ENCODE measurements at regions not wholly inside any gene's neighbourhood (a gene's known extent, or its start where the extent isn't known, plus 50 kb on each side); places are given as distances from the start of the nearest gene placed in this dataset.

- Mint-ChIP-seq H3K9me3 (no peaks in the 10 kb centered on the region), H3K27ac (no peak overlapping the region), H3K4me3 (no peak overlapping the region), H3K36me3 (no peaks in the 10 kb centered on the region), H3K4me1 (no peaks in the 10 kb centered on the region), H3K27me3 (no peaks in the 10 kb centered on the region)
Observed at GRCh38 chr11:71188073-71188472, 64.3 kb downstream of the SHANK2 start.

GRCh38 chr11:71186806-71187205, 65.6 kb downstream of the SHANK2 start:
- Mint-ChIP-seq H3K36me3 (no peaks in the 10 kb centered on the region), H3K4me3 (no peak overlapping the region), H3K27me3 (no peaks in the 10 kb centered on the region), H3K27ac (no peak overlapping the region), H3K4me1 (no peaks in the 10 kb centered on the region), H3K9me3 (no peaks in the 10 kb centered on the region)

- H3K4me3 Mint-ChIP-seq, result no peak overlapping the region
- H3K36me3 Mint-ChIP-seq, result no peaks in the 10 kb centered on the region
- H3K27me3 Mint-ChIP-seq, result peaks cover 2% of the 10 kb centered on the region
- no peaks in the 10 kb centered on the region for H3K9me3 Mint-ChIP-seq
- no peaks in the 10 kb centered on the region for H3K4me1 Mint-ChIP-seq
- H3K27ac Mint-ChIP-seq, result no peak overlapping the region
Observed at GRCh38 chr11:71185411-71185810, 67.0 kb downstream of the SHANK2 start.

GRCh38 chr11:71184421-71185210, 67.8 kb downstream of the SHANK2 start:
- Mint-ChIP-seq H3K9me3 (no peaks in the 10 kb centered on the region), H3K4me3 (no peak overlapping the region), H3K4me1 (no peaks in the 10 kb centered on the region), H3K27ac (no peak overlapping the region), H3K27me3 (peaks cover 4% of the 10 kb centered on the region), H3K36me3 (no peaks in the 10 kb centered on the region)

GRCh38 chr11:71183878-71184277, 68.5 kb downstream of the SHANK2 start:
- Mint-ChIP-seq H3K9me3 (no peaks in the 10 kb centered on the region), H3K36me3 (no peaks in the 10 kb centered on the region), H3K27me3 (peaks cover 8% of the 10 kb centered on the region), H3K27ac (no peak overlapping the region), H3K4me3 (no peak overlapping the region), H3K4me1 (no peaks in the 10 kb centered on the region)

- Mint-ChIP-seq H3K27ac (no peak overlapping the region), H3K36me3 (no peaks in the 10 kb centered on the region), H3K4me1 (no peaks in the 10 kb centered on the region), H3K9me3 (peaks cover 4% of the 10 kb centered on the region), H3K27me3 (peaks cover 10% of the 10 kb centered on the region), H3K4me3 (no peak overlapping the region)
Observed at GRCh38 chr11:71182791-71183677, 69.3 kb downstream of the SHANK2 start.

- Mint-ChIP-seq H3K4me1 (no peaks in the 10 kb centered on the region), H3K27ac (no peak overlapping the region), H3K9me3 (peaks cover 16% of the 10 kb centered on the region), H3K27me3 (peaks cover 14% of the 10 kb centered on the region), H3K36me3 (no peaks in the 10 kb centered on the region), H3K4me3 (no peak overlapping the region)
Observed at GRCh38 chr11:71181566-71181965, 70.8 kb downstream of the SHANK2 start.

- Mint-ChIP-seq H3K4me3 (no peak overlapping the region), H3K27ac (no peak overlapping the region), H3K36me3 (no peaks in the 10 kb centered on the region), H3K27me3 (peaks cover 15% of the 10 kb centered on the region), H3K4me1 (no peaks in the 10 kb centered on the region), H3K9me3 (peaks cover 21% of the 10 kb centered on the region)
Observed at GRCh38 chr11:71180694-71181470, 71.5 kb downstream of the SHANK2 start.

GRCh38 chr11:71179877-71180605, 72.3 kb downstream of the SHANK2 start:
- H3K9me3 Mint-ChIP-seq, result peaks cover 30% of the 10 kb centered on the region
- no peaks in the 10 kb centered on the region for H3K4me1 Mint-ChIP-seq
- peaks cover 17% of the 10 kb centered on the region for H3K27me3 Mint-ChIP-seq
- no peak overlapping the region for H3K27ac Mint-ChIP-seq
- H3K36me3 Mint-ChIP-seq, result no peaks in the 10 kb centered on the region
- H3K4me3 Mint-ChIP-seq, result no peak overlapping the region

- peaks cover 21% of the 10 kb centered on the region for H3K27me3 Mint-ChIP-seq
- H3K9me3 Mint-ChIP-seq, result peaks cover 31% of the 10 kb centered on the region
- H3K4me1 Mint-ChIP-seq, result no peaks in the 10 kb centered on the region
- no peaks in the 10 kb centered on the region for H3K36me3 Mint-ChIP-seq
- no peak overlapping the region for H3K27ac Mint-ChIP-seq
- no peak overlapping the region for H3K4me3 Mint-ChIP-seq
Observed at GRCh38 chr11:71178076-71178475, 74.3 kb downstream of the SHANK2 start.

- Mint-ChIP-seq H3K4me3 (no peak overlapping the region), H3K9me3 (peaks cover 31% of the 10 kb centered on the region), H3K36me3 (no peaks in the 10 kb centered on the region), H3K27ac (no peak overlapping the region), H3K4me1 (no peaks in the 10 kb centered on the region), H3K27me3 (peaks cover 21% of the 10 kb centered on the region)
Observed at GRCh38 chr11:71176812-71177211, 75.6 kb downstream of the SHANK2 start.

- no peaks in the 10 kb centered on the region for H3K4me1 Mint-ChIP-seq
- H3K27ac Mint-ChIP-seq, result no peak overlapping the region
- peaks cover 31% of the 10 kb centered on the region for H3K9me3 Mint-ChIP-seq
- no peaks in the 10 kb centered on the region for H3K36me3 Mint-ChIP-seq
- H3K4me3 Mint-ChIP-seq, result no peak overlapping the region
- H3K27me3 Mint-ChIP-seq, result peaks cover 13% of the 10 kb centered on the region
Observed at GRCh38 chr11:71173709-71174108, 78.7 kb downstream of the SHANK2 start.

GRCh38 chr11:71172680-71173079, 79.7 kb downstream of the SHANK2 start:
- Mint-ChIP-seq H3K9me3 (peaks cover 26% of the 10 kb centered on the region), H3K27me3 (peaks cover 10% of the 10 kb centered on the region), H3K36me3 (no peaks in the 10 kb centered on the region), H3K4me3 (no peak overlapping the region), H3K27ac (no peak overlapping the region), H3K4me1 (no peaks in the 10 kb centered on the region)

GRCh38 chr11:71171576-71171975, 80.8 kb downstream of the SHANK2 start:
- no peaks in the 10 kb centered on the region for H3K36me3 Mint-ChIP-seq
- H3K9me3 Mint-ChIP-seq, result peaks cover 15% of the 10 kb centered on the region
- no peak overlapping the region for H3K4me3 Mint-ChIP-seq
- H3K27ac Mint-ChIP-seq, result no peak overlapping the region
- H3K4me1 Mint-ChIP-seq, result no peaks in the 10 kb centered on the region
- H3K27me3 Mint-ChIP-seq, result peaks cover 7% of the 10 kb centered on the region

All from activated naive CD4-positive, alpha-beta T cell treated with anti-CD3 and anti-CD28 coated beads, Interleukin-2, amount 50 U/mL, for 24 hours (primary cell).